Esophagus muscularis mucosa (tissue), 4 donors: ENCODE measurements at regions not wholly inside any gene's neighbourhood (a gene's known extent, or its start where the extent isn't known, plus 50 kb on each side); places are given as distances from the start of the nearest gene placed in this dataset.

ENCODE experiments used
- EP300 ChIP-seq: sonication (generic); formaldehyde crosslinking; IDR thresholded peaks from one replicate; pipeline ENCODE4 v1.6.1; 2017; ENCODE audit warnings: antibody characterized with exemption
- POLR2A ChIP-seq: fragments of 450-650 bp; IDR thresholded peaks from one replicate; pipeline ENCODE4 v1.6.1; 2017; ENCODE audit warnings: antibody characterized with exemption, moderate library complexity, mild to moderate bottlenecking, low read depth
- POLR2AphosphoS5 ChIP-seq, 2 donors: sonication (generic); formaldehyde crosslinking; IDR thresholded peaks; one replicate each; pipeline ENCODE4 v1.6.1; 2017; ENCODE audit warnings: antibody characterized with exemption in 2 of 2
- TF ChIP-seq, protein P1 (sequence below), 3 experiments: fragments of 200-600 bp in 2 of 3; fragments of 450-650 bp in 1 of 3; sonication (generic) in 2 of 3; IDR thresholded peaks; one replicate each; pipeline ENCODE4 v1.5.1; 2017 to 2019; ENCODE audit warnings: antibody characterized with exemption in 3 of 3, mild to moderate bottlenecking in 2 of 3, moderate library complexity in 1 of 3

DNA sequence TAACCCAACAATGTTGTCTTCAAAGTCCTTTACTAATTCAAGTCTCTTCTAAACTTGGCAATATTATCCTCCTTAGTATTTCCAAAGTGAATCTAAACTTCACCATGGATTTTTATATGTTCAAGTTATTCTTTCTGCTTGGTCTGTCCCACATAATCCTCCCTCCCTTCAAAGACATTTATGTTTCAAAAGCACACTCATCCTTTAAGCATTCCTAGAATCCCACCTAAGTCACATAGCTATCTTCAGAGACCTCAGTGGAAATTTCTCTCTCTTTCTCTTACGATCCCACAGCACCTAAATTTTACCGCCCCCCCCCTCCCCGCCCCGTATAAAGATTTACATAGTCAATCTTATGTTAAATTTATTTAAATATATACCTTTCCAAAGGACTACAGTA lies 314.9 kb upstream of the GRIA3 start:
- TF ChIP-seq, protein P1, sequence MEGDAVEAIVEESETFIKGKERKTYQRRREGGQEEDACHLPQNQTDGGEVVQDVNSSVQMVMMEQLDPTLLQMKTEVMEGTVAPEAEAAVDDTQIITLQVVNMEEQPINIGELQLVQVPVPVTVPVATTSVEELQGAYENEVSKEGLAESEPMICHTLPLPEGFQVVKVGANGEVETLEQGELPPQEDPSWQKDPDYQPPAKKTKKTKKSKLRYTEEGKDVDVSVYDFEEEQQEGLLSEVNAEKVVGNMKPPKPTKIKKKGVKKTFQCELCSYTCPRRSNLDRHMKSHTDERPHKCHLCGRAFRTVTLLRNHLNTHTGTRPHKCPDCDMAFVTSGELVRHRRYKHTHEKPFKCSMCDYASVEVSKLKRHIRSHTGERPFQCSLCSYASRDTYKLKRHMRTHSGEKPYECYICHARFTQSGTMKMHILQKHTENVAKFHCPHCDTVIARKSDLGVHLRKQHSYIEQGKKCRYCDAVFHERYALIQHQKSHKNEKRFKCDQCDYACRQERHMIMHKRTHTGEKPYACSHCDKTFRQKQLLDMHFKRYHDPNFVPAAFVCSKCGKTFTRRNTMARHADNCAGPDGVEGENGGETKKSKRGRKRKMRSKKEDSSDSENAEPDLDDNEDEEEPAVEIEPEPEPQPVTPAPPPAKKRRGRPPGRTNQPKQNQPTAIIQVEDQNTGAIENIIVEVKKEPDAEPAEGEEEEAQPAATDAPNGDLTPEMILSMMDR (IDR thresholded peaks at IDR 0.05) = no peak
- TF ChIP-seq POLR2AphosphoS5 (IDR thresholded peaks at IDR 0.05) (no peak), POLR2A (no peak), EP300 (no peak)
